Pancreas (tissue), 10 donors: ENCODE measurements at regions not wholly inside any gene's neighbourhood (a gene's known extent, or its start where the extent isn't known, plus 50 kb on each side); places are given as distances from the start of the nearest gene placed in this dataset.

Source experiments
- ATAC-seq, 4 donors: fragments of 200-7000 bp; cut with Tn5 transposase; one replicate each; pipeline versions ENCODE4 v1.8.0 to v1.9.1; 2020; ENCODE audit warnings: mild to moderate bottlenecking in 4 of 4, moderate library complexity in 4 of 4
- DNase-seq, 6 donors: peaks; one replicate each; pipeline ENCODE4 v3.0.0-alpha.2; 2020
- FAIRE-seq: peaks from 2 replicates; lab custom pipeline; 2012; peaks lifted over from hg19 to GRCh38; lab: Jason Lieb, UNC
- H3K27ac ChIP-seq, 4 donors: fragments of 200-600 bp; sonication (generic); 1 replicate in 3 of 4; 2 replicates in 1 of 4; pipeline versions ENCODE4 v1.5.0 to v1.8.0; 2020
- H3K27me3 ChIP-seq, 4 donors: fragments of 200-600 bp; one replicate each; pipeline ENCODE4 v1.8.0; 2021
- H3K36me3 ChIP-seq, 3 donors: fragments of 200-600 bp; sonication (generic) in 1 of 3; one replicate each; pipeline versions ENCODE4 v1.5.0 to v1.8.0; 2020 to 2021
- H3K4me1 ChIP-seq, 3 donors: fragments of 200-600 bp; one replicate each; pipeline ENCODE4 v1.8.0; 2021
- H3K4me3 ChIP-seq, 4 donors: fragments of 200-600 bp; sonication (generic) in 2 of 4; one replicate each; pipeline versions ENCODE4 v1.5.0 to v1.8.0; 2020 to 2021
- H3K9me3 ChIP-seq, 4 donors: fragments of 200-600 bp; one replicate each; pipeline ENCODE4 v1.8.0; 2021
- CTCF ChIP-seq, 4 donors: fragments of 200-600 bp; sonication (generic) in 3 of 4; IDR thresholded peaks; one replicate each; pipeline versions ENCODE4 v1.5.0 to v1.8.0; 2021; ENCODE audit warnings: antibody characterized with exemption in 4 of 4
- WGBS, 2 donors: extraction: QIAGEN DNeasy Blood & Tissue Kit; methylation state at CpG; one replicate each; pipeline ENCODE4 v1.1.7; 2013; 5-methylcytosine and 5-hydroxymethylcytosine counted together
- intact Hi-C, 3 donors: fragments of 100-400 bp; cut with DNase I; formaldehyde crosslinking; loops; one replicate each; pipeline versions ENCODE4 v1.11.1 to v1.14.2; 2022
- donor health status: healthy with polysubstance abuse.
- donor health status: DM: no; HTN: no; CAD: no; lungs with moderate emphysema.
- donor health status: DM: no; HTN: no; CAD: no.
- donor health status: control.
- donor health status: control.
- donor health status: Bipolar disorder and iron deficiency.
- donor health status: DM: yes; HTN: yes; CAD: no.
- donor health status: DM: no; HTN: no; CAD: no.
- donor health status: DM: no; HTN: no; CAD: no.
- donor health status: DM: yes; HTN: yes; CAD: no.

- TF ChIP-seq CTCF (IDR thresholded peaks at IDR 0.05): no peak
- 79 to 84% methylated on average over 1 of the region's 1 CpG for WGBS, 2 donors
- peaks cover 0 to 3% (median 0%) of the 10 kb centered on the region in 4 donors for H3K9me3 ChIP-seq
- H3K36me3 ChIP-seq: no peaks in the 10 kb centered on the region
- H3K27ac ChIP-seq: no peak overlapping the region
- H3K4me3 ChIP-seq: no peak overlapping the region
- ATAC-seq (no peak), DNase-seq (no peak), FAIRE-seq (no peak)
- intact Hi-C loops: no loop called here
- H3K4me1 ChIP-seq: no peaks in the 10 kb centered on the region
- no peaks in the 10 kb centered on the region for H3K27me3 ChIP-seq
Measured at GRCh38 chr4:38289553-38289952, 329.4 kb downstream of the PTTG2 start.

- H3K9me3 ChIP-seq: peaks cover 0 to 3% (median 0%) of the 10 kb centered on the region in 4 donors
- WGBS, 2 donors: 83 to 86% methylated on average over 3 of the region's 3 CpGs
- no peak for TF ChIP-seq CTCF (IDR thresholded peaks at IDR 0.05)
- H3K4me1 ChIP-seq: no peaks in the 10 kb centered on the region
- no peak for FAIRE-seq
- no peak for DNase-seq
- no peaks in the 10 kb centered on the region for H3K36me3 ChIP-seq
- H3K27ac ChIP-seq: no peak overlapping the region
- no peaks in the 10 kb centered on the region for H3K27me3 ChIP-seq
- no peak overlapping the region for H3K4me3 ChIP-seq
- ATAC-seq: no peak
- intact Hi-C loops: no loop called here
Measured at GRCh38 chr4:38290366-38290765, 330.2 kb downstream of the PTTG2 start.

GRCh38 chr4:38290914-38291313 lies 330.7 kb downstream of the PTTG2 start:
- FAIRE-seq (no peak), ATAC-seq (no peak), DNase-seq (no peak)
- H3K36me3 ChIP-seq: no peaks in the 10 kb centered on the region
- no peak for TF ChIP-seq CTCF (IDR thresholded peaks at IDR 0.05)
- H3K4me3 ChIP-seq: no peak overlapping the region
- H3K4me1 ChIP-seq: no peaks in the 10 kb centered on the region
- no peak overlapping the region for H3K27ac ChIP-seq
- H3K9me3 ChIP-seq: peaks cover 0 to 3% (median 0%) of the 10 kb centered on the region in 4 donors
- H3K27me3 ChIP-seq: no peaks in the 10 kb centered on the region
- intact Hi-C loops: no loop called here
- 81 to 84% methylated on average over 1 of the region's 1 CpG for WGBS, 2 donors

- H3K27me3 ChIP-seq: no peaks in the 10 kb centered on the region
- FAIRE-seq (no peak), DNase-seq (no peak), ATAC-seq (no peak)
- intact Hi-C loops: no loop called here
- H3K9me3 ChIP-seq: peaks cover 0 to 3% (median 0%) of the 10 kb centered on the region in 4 donors
- H3K36me3 ChIP-seq: no peaks in the 10 kb centered on the region
- no peaks in the 10 kb centered on the region for H3K4me1 ChIP-seq
- H3K27ac ChIP-seq: no peak overlapping the region
- no peak overlapping the region for H3K4me3 ChIP-seq
- whole genome bisulfite sequencing, 2 donors: 91 to 92% methylated on average over 1 of the region's 1 CpG
- no peak for TF ChIP-seq CTCF (IDR thresholded peaks at IDR 0.05)
Measured at GRCh38 chr4:38292529-38292928, 332.3 kb downstream of the PTTG2 start.

- no peak for DNase-seq
- H3K27ac ChIP-seq: no peak overlapping the region
- 81 to 86% methylated on average over 1 of the region's 1 CpG for WGBS, 2 donors
- ATAC-seq: no peak
- no peak overlapping the region for H3K4me3 ChIP-seq
- TF ChIP-seq CTCF (IDR thresholded peaks at IDR 0.05): no peak
- peaks cover 0 to 3% (median 0%) of the 10 kb centered on the region in 4 donors for H3K9me3 ChIP-seq
- H3K4me1 ChIP-seq: no peaks in the 10 kb centered on the region
- intact Hi-C loops: no loop called here
- no peaks in the 10 kb centered on the region for H3K36me3 ChIP-seq
- H3K27me3 ChIP-seq: no peaks in the 10 kb centered on the region
- no peak for FAIRE-seq
Measured at GRCh38 chr4:38294238-38294637, 334.0 kb downstream of the PTTG2 start.
